Ramos (cell line): ENCODE measurements at regions not wholly inside any gene's neighbourhood (a gene's known extent, or its start where the extent isn't known, plus 50 kb on each side); places are given as distances from the start of the nearest gene placed in this dataset.
"Not testable (repeated sequence)": the region's sequence is repeated elsewhere in the genome, so short reads cannot be mapped to it uniquely, and the experiment has no call there.

Experiments used
- in situ Hi-C: fragments of 300-500 bp; cut with MboI; formaldehyde crosslinking; loops from one replicate; pipeline ENCODE4 v1.14.3; 2022; ENCODE audit warnings: low sequenced_read_pairs; ENCODE audit not compliant: unreplicated experiment

DNA sequence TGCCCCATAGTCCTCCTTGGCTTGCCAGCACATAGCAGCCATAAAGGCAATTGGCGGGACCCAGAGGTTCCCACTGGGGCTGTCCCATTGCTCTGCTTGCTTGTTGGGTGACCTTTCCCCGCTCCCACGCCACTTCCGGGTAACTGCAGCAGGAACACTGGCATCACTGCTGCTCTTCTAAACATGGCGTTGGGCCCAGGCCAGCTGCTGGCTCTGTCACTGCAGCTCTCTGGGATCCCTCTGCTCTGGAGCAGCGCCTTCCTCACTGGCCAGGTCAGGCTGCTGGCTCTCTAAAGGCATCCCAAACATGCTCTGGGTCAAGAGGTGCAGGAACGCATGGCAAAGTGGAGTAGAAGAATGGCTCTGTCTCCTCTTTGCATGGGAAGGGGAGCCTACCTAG is 92.9 kb downstream of the DRD1 start:
- in situ Hi-C loops = no loop called here

DNA sequence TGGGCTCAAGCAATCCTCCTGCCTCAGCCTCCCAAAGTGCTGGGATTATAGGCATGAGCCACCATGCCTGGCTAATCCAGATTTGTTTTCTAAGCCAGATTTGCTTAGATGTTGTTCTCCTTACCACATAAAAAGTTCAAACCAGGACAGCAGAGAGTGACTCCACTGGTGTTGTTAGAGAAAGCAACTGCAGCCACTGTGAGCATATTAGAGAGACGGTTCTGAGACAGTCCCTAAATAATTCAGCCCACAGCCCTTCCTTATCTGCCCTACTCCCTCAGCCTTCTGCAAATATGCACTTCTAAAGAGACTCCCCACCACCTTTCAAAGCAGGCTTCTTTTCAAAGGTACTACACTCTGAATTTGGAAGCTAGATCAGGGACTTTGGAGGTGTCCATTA is 96.1 kb downstream of the DRD1 start:
- in situ Hi-C loops = no loop called here

DNA sequence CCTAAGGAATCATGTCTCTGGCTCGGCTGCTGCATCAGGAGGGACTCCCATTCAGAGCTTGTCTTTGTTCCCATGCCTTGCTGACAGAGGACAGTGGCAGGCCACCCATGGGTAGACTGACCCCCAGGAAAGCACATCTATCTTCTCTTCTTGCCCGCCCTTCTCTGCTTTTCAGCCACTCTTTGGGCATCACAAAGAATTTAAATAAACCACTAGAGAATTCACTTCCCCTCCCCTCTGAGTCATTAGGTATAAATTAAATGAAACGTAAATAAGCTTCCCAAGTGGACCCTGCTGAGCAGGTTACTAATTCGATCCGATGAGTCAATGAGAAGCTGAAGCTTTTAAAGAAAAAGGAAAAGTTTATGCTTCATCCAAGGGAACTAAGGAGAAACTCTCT is 97.0 kb downstream of the DRD1 start:
- in situ Hi-C loops = no loop called here

DNA sequence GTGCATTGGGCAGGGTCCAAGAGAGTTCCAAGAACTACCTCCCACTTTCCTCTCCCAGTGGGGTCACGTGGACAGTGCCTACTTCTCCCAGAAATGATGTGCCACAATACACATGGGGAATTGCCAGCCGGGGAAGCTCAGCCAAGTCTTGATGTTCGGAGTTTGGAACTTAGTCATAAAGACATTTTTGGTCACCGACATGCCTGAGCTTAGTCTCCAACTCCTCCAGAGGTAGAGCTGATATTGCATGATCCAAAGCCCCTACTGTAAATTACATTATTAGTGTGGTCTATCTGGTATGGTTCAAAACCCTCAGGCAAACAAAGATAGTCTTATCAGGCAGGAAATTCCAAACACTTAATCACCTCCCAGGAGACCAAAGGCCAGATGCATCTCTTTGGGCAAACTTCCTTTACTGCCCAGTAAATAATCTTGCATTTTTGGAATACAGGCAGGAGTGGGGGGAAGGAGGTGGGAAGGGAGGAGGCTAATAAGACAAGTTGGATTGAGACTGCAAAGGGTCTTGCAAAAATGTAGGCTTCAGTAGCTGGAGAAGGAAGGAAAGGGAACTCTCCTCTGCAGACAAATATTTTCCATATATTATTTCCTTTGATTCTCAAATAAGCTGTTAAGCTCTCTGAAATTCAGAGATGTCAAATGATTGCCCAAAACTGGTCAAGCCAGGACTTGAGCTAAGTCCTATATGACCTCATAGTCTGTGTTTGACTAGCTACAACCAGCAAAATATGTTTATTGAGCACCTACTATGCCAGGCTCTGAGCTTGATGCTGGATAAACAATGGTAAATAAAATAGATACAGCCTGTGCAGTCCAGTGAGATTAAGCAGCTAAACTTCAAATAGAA is 99.4 kb downstream of the DRD1 start:
- in situ Hi-C loops = no loop called here

DNA sequence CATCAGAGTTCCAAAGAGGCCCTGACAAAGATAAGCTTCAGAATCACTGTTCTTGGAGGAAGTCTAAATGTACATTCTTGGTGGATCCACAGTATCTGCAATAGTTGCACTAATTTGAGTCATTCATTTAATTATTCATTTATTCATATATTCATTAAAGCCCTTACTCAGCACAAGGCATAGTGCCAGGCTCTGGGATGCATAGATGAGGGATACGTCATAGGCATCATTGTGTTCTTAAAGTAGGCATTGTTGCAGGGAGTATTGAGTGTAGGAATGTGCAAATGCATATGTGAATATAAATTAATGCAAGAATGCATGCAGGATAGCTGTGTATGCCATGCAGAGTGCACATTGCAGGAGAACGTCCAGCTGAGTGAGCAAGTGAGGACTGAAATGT is 100.7 kb downstream of the DRD1 start:
- in situ Hi-C loops = no loop called here

DNA sequence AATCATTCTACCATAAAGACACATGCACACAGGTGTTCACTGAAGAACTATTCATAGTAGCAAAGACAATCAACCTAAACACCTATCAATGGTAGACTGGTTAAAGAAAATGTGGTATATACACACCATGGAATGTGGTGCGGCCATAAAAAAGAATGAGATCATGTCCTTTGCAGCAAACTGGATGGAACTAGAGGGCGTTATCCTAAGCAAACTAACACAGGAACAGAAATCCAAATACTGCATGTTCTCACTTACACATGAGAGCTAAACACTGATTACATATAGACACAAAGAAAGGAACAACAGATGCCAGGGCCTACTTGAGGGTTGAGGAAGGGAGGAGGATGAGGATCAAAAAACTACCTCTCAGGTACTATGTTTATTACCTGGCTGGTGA is 103.8 kb downstream of the DRD1 start:
- in situ Hi-C loops = no loop called here

DNA sequence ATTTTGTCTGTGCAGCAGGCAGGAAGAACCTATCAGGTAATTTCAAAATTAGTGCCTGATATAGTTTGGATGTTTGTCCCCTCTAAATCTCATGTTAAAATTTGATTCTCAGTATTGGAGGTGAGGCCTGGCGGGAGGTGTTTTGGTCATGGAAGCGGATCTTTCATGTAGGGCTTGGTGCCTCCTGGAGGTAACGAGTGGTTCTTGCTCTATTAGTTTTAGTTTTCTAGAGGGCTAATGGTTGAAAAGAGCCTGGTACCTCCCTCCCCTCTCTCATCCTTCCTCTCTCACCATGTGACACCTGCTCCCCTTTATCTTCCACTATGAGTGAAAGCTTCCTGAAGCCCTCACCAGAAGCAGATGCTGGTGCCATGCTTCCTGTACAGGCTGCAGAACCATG is 106.3 kb downstream of the DRD1 start:
- in situ Hi-C loops = no loop called here

DNA sequence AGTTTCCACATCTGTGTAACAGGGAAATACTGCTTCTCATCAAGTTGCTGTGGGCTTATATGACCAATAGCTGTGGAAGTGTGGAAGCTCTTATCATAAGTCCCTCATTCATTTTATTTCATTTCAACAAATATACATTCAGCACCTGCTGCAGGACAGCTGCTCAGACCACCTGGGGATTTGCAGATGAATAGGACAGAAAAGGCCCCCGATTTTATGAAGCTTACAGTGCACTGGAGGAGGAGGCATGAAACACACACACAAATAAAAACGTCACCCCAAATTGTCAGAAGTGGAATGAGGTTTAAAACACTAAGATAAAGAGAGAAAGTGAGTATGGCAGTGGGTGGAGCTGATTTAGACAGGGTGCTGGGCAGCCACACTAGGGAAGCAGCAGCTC is 107.2 kb downstream of the DRD1 start:
- in situ Hi-C loops = no loop called here

DNA sequence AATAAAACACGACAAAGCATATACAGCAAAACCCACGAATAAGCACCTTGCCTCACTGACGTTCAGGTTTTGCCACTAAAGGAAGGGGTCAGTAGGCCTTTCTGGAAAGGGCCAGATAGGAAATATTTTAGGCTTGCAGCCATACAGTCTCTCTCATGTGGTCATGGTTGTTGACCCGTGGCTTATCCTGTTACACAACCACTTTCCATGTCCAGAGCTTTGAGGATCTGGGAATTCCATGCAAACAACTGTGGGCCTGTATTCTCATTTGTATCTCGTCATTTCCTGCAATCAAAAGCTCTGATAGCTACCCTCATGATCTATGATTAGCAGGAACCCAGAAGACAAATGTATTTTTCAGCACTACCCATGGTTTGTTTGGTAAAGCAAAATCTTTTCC is 108.3 kb downstream of the DRD1 start:
- in situ Hi-C loops = no loop called here

DNA sequence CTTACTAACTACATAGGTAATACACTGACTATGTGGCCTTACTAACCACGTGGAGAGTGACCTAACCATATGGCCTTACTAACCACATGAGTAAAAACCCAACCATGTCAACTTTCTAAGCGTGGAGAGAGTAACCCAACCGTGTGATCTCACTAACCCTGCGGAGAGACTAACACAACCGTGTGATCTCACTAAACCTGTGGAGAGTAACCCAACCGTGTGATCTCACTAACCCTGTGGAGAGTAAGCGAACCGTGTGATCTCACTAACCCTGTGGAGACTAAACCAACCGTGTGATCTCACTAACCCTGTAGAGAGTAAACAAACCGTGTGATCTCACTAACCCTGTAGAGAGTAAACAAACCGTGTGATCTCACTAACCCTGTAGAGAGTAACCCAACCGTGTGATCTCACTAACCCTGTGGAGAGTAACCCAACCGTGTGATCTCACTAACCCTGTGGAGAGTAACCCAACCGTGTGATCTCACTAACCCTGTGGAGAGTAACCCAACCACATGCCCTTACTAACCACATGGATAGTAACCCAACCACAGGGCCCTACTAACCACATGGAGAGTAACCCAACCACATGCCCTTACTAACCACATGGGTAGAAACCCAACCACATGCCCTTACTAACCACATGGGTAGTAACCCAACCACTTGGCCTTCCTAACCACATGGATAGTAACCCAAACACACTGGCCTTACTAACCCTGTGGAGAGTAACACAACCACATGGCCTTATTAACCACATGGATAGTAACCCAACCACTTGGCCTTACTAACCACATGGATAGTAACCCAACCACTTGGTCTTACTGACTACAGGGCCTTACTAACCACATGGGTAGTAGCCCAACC is 112.6 kb downstream of the DRD1 start:
- in situ Hi-C loops = not testable (repeated sequence)

DNA sequence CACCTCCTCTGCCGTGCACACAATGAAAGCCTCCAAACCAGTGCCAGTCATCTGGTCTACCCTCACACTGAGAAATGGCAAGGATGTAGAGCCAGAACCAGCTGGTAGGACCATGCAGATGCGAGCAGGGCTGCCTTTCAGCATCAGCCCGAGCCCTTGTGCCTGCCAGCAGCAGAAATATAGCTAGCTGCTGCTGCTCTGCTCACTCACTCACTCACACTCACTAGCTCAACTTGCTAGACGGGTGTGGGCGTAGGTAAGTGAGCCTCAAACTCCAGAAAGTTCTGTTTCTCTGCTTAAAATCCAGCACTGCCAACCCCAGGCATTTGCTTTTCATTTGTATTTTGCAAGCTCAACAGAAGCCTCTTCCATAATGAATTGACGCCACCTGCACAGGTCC is 114.0 kb downstream of the DRD1 start:
- in situ Hi-C loops = no loop called here

DNA sequence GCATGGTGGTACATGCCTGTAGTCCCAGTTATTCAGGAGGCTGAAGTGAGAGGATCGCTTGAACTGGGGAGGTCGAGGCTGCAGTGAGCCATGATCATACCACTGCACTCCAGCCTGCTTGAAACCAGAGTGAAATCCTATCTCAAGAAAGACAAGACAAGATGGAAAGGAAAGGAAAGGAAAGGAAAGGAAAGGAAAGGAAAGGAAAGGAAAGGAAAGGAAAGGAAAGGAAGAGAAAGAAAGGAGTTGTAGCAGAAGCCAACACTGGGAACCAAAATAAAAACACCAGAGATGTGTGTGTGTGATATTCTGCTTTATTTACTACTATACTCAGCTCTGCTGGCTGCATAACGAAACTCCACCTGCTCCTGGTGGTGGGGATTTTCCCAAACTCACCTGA is 115.3 kb downstream of the DRD1 start:
- in situ Hi-C loops = no loop called here

DNA sequence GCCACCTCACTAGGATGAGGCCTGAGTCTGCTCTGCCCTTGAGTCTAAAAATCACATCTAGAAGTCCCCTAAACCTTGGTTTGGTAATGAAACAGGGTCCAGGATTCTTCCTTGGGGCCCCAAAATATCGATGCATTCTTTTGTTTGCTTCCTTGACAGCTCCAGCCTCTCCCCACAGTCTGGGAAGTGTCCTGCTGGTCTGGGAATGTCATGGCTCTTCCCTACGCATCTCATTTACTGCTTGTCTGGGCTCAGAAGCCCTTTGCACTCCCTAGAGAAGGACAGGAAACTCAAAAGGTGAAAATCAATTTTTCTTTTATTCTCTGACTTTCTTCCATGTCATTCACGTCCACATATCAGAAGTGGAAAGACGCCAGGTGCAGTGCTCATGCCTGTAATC is 115.8 kb downstream of the DRD1 start:
- in situ Hi-C loops = no loop called here

DNA sequence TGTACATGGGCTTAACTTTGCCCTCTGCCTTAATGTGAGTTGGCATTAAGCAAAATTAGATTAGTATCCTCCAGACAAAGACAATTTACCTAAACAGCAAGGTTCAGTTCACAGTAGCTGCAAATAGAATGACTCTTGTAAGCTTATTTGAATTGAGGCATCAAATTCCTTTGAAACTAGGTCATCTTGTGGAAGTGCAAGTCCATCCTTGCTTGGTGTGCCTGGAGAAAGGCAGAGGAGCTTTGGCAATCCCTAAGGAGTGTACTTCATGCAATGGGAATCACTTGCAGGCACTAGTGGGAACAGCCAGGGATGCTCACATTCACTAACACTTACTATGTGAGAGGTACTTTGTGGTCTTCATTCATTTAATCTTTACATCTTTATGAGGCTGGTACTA is 118.3 kb downstream of the DRD1 start:
- in situ Hi-C loops = no loop called here

DNA sequence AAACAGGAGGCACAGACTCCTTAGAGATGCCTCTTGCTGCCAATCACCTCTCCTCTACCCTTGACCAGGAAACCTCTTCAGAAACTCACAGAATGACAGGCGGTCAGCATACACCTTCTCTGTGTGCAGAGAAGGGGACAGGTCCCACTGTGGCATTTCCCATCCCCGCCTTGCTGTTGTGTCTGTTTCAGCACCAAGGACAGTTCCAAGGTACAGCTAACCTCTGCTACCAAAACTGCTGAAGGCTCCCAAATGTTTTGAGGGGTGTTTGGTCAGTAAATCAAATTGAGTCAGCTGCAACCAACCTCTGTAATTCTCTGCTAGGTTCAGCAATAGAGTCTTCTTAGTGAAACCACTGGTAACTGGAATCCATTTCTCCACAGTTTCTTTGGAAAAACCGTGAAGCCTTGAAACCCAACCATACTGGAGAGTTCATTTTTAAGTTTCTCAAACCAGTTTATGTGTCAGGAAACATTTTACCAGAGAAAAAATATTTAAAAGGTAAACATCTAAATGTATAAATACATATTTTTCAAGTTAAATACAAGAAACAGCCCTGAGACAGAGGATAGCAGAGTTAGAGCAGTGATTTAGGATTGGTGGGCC is 122.0 kb downstream of the DRD1 start:
- in situ Hi-C loops = no loop called here

DNA sequence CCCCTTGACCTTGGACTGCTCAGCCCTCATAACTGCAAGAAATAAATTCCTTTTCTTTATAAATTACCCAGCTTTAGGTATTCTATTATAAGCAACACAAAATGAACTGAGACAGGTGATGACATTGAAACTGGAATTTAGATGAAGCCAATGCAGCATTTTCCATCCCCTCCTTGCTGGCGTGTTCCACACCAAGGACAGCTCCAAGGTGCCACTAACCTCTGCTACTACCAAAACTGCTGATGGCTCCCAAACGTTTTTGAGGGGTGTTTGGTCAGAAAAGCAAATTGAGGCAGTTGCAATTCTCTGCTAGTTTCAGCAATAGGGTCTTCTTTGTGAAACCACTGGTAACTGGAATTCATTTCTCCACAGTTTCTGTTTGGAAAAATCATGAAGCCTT is 124.8 kb downstream of the DRD1 start:
- in situ Hi-C loops = no loop called here

DNA sequence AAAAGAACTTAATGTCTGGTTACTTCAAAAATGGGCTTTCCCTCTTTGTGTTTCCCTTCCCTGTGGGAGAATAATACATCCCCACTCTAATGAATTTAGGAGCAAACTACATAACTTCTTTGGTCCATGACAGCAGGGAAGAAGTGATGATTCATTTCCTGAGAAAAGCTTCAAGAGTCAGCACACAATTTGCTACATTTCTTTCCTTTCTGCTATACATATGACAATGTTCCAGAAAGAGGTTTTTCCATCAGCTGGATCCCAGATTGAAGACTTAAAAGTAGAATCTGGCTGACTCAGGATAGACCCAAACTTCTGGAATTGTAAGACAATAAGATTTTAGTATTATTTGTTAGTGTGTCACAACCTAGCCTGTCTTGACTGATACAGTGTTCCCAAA is 126.1 kb downstream of the DRD1 start:
- in situ Hi-C loops = no loop called here

DNA sequence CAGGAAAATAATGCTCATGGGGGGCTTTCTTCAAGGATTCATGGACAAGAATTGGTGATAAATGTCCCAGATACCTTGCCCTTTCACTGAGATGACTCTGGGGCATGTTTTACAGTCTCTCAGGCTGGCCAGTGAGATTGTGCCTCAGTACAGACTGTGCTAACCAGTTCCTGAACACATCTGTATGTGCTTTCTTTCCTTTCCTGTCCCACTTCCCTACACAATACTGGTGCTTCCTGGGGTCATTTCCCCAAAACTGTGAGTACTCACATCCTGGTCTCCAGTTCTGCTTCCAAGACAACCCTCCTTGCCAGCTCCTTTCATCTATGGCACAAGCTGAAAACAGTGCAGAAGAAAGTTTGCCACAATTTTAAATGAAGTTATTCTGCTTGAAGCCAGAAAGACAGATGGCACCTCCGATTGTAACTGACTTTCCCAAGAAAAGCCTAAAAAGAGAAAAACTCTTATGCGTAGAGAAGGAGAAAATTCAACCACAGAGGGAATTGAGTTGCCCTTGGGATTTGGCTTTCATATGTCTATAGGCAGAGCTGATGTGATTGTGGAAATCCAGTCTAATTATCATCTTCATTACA is 134.7 kb downstream of the DRD1 start:
- in situ Hi-C loops = no loop called here

DNA sequence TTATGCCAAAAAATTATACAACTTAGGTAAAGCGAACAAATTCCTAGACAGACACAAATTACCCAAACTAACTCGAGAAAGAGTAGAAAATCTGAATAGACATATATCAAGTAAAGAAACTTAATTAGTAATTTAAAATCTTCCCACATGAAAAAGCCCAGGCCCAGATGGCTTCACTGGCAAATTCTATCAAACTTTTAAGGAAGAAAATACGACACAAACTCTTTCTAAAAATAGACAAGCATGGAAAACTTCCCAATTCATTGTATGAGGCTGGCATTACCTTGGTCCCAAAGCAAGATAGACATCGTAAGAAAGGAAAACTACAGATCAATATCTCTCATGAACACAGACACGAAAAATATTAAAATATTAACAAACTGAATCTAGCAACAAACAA is 135.3 kb downstream of the DRD1 start:
- in situ Hi-C loops = no loop called here

DNA sequence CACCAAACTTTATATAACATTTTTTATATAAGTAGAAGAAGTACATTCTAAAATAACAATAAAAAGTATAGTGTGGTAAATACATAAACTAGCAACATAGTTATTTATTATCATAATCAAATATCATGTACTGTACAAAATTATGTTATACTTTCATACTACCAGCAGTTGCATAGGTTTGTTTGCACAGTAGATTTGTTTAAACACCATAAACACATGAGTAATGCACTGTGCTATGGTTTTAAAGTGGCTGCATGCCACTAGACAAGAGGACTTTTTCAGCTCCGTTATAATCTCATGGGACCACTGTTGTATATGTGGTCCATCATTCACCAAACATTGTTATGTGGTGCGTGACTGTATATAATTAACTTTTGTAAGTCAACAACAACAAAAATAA is 137.6 kb downstream of the DRD1 start:
- in situ Hi-C loops = no loop called here

DNA sequence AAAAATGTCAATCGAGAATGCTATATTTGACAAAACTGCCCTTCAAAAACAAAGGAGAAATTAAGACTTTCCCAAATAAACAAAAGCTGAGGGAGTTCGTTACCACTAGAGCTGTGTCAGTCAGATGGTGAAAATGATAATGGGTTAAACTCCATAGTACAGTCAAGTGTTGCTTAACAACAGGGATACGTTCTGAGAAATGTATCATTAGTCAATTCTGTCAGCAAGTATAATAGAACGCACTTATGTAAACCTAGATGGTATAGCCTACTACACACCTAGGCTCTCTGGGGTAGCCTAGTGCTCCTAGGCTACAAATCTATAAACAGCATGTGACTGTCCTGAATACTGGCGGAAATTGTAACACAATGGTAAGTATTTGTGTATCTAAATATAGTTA is 138.7 kb downstream of the DRD1 start:
- in situ Hi-C loops = no loop called here
